Thyroid gland (tissue), 4 donors: ENCODE measurements at regions not wholly inside any gene's neighbourhood (a gene's known extent, or its start where the extent isn't known, plus 50 kb on each side); places are given as distances from the start of the nearest gene placed in this dataset.

Experiments used
- DNase-seq, 2 donors: peaks; one replicate each; pipeline ENCODE4 v3.0.0-alpha.2; 2019
- H3K27ac ChIP-seq, 3 donors: fragments of 200-600 bp; sonication (generic); 1 replicate in 2 of 3; 2 replicates in 1 of 3; pipeline ENCODE4 v1.5.1; 2016 to 2019; ENCODE audit warnings: mild to moderate bottlenecking in 1 of 3, moderate library complexity in 1 of 3
- H3K27me3 ChIP-seq: fragments of 200-600 bp; sonication (generic); one replicate; pipeline ENCODE4 v1.5.1; 2019
- H3K36me3 ChIP-seq, 2 donors: fragments of 200-600 bp; sonication (generic); one replicate each; pipeline ENCODE4 v1.5.1; 2016 to 2019
- H3K4me1 ChIP-seq, 2 donors: fragments of 200-600 bp; sonication (generic); one replicate each; pipeline ENCODE4 v1.5.1; 2017 to 2019
- H3K4me3 ChIP-seq, 3 donors: fragments of 200-600 bp; sonication (generic); replicated peaks in 1 of 3; 1 replicate in 2 of 3; 2 replicates in 1 of 3; pipeline ENCODE4 v1.5.1; 2016; ENCODE audit warnings: mild to moderate bottlenecking in 1 of 3
- H3K9me3 ChIP-seq: fragments of 200-600 bp; sonication (generic); one replicate; pipeline ENCODE4 v1.5.1; 2017
- POLR2A ChIP-seq, 2 donors: fragments of 450-650 bp; IDR thresholded peaks; one replicate each; pipeline ENCODE4 v1.6.1; 2017; ENCODE audit warnings: antibody characterized with exemption in 2 of 2, mild to moderate bottlenecking in 2 of 2, moderate library complexity in 1 of 2
- WGBS, 2 donors: methylation state at CpG; one replicate each; pipeline ENCODE4 v1.1.5; 2017; 5-methylcytosine and 5-hydroxymethylcytosine counted together
- intact Hi-C: fragments of 100-400 bp; cut with DNase I; formaldehyde crosslinking; loops from one replicate; pipeline ENCODE4 v1.15.1; 2023
- TF ChIP-seq, protein P1 (sequence below), 6 experiments: fragments of 200-600 bp in 3 of 6; fragments of 450-650 bp in 3 of 6; sonication (generic) in 3 of 6; IDR thresholded peaks; one replicate each; pipeline ENCODE4 v1.5.1; 2016 to 2019; ENCODE audit warnings: antibody characterized with exemption in 6 of 6, mild to moderate bottlenecking in 2 of 6, inconsistent platforms in 1 of 6, moderate library complexity in 1 of 6

DNA sequence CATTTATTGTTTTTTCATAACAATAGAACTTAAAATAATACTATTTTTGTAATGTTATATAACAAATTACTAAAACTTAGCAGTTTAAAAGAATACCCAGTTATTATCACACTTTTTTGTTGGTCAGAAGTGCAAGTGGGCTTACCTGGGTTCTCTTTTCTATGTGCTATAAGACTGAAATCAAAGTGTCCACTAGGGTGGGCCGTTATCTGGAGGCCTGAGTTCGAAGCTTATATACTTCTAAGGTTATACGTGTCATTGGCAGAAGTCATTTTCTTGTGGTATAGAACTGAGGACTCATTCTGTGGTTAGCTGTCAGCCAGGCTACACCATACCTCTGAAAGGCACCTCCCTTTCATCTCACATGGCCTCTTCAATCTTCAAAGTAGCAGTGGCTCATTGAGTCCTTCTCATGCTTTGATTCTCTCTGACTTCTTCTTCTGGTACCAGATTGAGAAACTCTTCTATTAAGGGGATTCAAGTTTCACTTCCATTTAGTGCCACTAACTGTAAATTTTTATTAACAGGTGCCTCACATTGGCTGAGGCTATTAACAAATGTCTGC, 414.3 kb downstream of the AMY1C start:
- 86 to 88% methylated on average over 3 of the region's 3 CpGs for WGBS, 2 donors
- no peak for DNase-seq
- no peaks in the 10 kb centered on the region for H3K36me3 ChIP-seq
- intact Hi-C loops, result no loop called here
- H3K9me3 ChIP-seq, result no peaks in the 10 kb centered on the region
- no peaks in the 10 kb centered on the region for H3K27me3 ChIP-seq
- H3K27ac ChIP-seq, result no peak overlapping the region
- TF ChIP-seq POLR2A (IDR thresholded peaks at IDR 0.05), result no peak
- TF ChIP-seq, protein P1, sequence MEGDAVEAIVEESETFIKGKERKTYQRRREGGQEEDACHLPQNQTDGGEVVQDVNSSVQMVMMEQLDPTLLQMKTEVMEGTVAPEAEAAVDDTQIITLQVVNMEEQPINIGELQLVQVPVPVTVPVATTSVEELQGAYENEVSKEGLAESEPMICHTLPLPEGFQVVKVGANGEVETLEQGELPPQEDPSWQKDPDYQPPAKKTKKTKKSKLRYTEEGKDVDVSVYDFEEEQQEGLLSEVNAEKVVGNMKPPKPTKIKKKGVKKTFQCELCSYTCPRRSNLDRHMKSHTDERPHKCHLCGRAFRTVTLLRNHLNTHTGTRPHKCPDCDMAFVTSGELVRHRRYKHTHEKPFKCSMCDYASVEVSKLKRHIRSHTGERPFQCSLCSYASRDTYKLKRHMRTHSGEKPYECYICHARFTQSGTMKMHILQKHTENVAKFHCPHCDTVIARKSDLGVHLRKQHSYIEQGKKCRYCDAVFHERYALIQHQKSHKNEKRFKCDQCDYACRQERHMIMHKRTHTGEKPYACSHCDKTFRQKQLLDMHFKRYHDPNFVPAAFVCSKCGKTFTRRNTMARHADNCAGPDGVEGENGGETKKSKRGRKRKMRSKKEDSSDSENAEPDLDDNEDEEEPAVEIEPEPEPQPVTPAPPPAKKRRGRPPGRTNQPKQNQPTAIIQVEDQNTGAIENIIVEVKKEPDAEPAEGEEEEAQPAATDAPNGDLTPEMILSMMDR (IDR thresholded peaks at IDR 0.05), result no peak
- no peaks in the 10 kb centered on the region for H3K4me1 ChIP-seq
- no peak overlapping the region for H3K4me3 ChIP-seq

DNA sequence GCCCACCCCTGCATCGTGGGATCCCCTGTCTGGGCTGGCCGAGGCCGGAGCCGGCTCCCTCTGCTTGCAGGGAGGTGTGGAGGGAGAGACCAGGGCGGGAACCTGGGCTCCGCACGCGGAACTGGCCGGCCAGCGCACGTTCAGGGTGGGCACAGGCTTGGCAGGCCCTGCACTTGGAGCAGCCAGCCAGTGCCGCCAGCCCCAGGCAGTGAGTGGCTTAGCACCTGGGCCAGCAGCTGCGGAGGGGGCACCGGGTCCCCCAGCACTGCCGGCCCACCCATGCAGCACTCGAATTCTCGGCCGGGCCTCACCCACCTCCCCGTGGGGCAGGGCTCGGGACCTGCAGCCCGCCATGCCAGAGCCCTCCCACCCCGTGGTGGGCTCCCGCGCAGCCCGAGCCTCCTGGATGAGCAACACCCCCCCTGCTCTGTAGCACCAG, 422.6 kb downstream of the AMY1C start:
- 99% methylated on average over 7 of the region's 25 CpGs; no CpG with 5 or more reads in 1 of the 2 donors for WGBS, 2 donors
- intact Hi-C loops, result no loop called here
- no peak overlapping the region for H3K27ac ChIP-seq
- DNase-seq, result no peak
- no peaks in the 10 kb centered on the region for H3K9me3 ChIP-seq
- no peaks in the 10 kb centered on the region for H3K27me3 ChIP-seq
- TF ChIP-seq, protein P1 (IDR thresholded peaks at IDR 0.05), result no peak
- TF ChIP-seq POLR2A (IDR thresholded peaks at IDR 0.05), result no peak
- no peaks in the 10 kb centered on the region for H3K36me3 ChIP-seq
- no peak overlapping the region for H3K4me3 ChIP-seq
- H3K4me1 ChIP-seq, result no peaks in the 10 kb centered on the region

DNA sequence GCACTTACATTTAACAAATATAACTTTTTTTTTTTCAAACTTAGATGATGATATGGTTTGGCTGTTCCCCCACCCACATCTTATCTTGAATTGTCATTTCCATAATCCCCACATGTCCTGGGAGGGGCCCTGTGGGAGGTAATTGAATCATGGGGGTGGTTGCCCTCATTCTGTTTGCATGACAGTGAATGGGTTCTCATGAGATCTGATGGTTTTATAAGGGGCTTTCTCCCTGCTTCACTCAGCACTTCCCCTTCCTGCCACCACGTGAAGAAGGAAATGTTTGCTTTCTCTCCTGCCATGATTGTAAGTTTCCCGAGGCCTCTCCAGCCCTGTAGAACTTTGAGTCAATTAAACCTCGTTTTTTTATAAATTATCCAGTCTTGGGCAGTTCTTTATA, 432.6 kb downstream of the AMY1C start:
- 24 to 34% methylated on average over 3 of the region's 3 CpGs for WGBS, 2 donors
- no peaks in the 10 kb centered on the region for H3K36me3 ChIP-seq
- no peaks in the 10 kb centered on the region for H3K4me1 ChIP-seq
- DNase-seq, result no peak
- no peak for TF ChIP-seq POLR2A (IDR thresholded peaks at IDR 0.05)
- TF ChIP-seq, protein P1 (IDR thresholded peaks at IDR 0.05), result no peak
- H3K9me3 ChIP-seq, result no peaks in the 10 kb centered on the region
- H3K27ac ChIP-seq, result no peak overlapping the region
- no peaks in the 10 kb centered on the region for H3K27me3 ChIP-seq
- H3K4me3 ChIP-seq, result no peak overlapping the region
- intact Hi-C loops, result no loop called here

DNA sequence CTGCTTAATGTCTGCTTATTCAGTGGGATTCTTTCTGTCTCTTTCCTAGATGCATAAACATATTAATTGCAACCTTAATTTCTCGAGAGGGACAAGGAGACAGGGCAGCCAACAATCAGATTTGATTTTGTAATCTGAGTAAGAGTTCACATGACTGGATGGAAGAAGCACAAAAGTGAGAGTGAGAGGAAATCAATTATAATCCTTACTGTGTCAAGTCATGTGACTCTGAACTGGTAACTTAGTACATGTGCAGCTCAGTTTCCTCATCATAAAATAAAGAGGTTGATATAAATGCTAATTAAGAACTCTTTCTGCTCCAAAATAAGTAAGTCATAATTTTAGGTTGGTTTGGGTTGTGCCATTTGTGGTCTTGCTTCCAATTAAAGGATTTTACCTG, 439.5 kb downstream of the AMY1C start:
- no peaks in the 10 kb centered on the region for H3K36me3 ChIP-seq
- 72 to 77% methylated on average over 1 of the region's 1 CpG for WGBS, 2 donors
- intact Hi-C loops, result no loop called here
- no peaks in the 10 kb centered on the region for H3K27me3 ChIP-seq
- H3K4me1 ChIP-seq, result no peaks in the 10 kb centered on the region
- no peak overlapping the region for H3K4me3 ChIP-seq
- no peak for TF ChIP-seq POLR2A (IDR thresholded peaks at IDR 0.05)
- TF ChIP-seq, protein P1 (IDR thresholded peaks at IDR 0.05), result no peak
- no peak overlapping the region for H3K27ac ChIP-seq
- DNase-seq, result no peak
- no peaks in the 10 kb centered on the region for H3K9me3 ChIP-seq

DNA sequence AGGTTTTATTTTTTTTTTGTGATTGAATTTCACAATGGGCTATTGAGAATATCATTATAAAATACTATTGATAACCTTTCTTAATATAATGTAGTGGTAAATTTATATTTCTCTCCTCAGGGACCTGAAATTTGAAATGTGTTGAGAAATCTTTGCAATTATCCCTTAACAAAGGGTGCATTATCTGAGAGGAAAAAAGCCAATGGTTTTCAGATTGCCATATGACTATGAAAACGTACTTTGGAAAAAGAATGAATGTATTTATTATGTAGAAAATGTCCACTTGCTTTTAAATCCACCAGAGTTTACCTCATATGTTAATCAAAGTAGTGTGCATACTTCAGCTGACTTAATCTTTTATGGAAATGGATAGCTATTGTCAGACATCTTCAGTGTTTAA, 441.1 kb downstream of the AMY1C start:
- H3K27me3 ChIP-seq, result no peaks in the 10 kb centered on the region
- no peaks in the 10 kb centered on the region for H3K36me3 ChIP-seq
- WGBS, 2 donors, result 54 to 73% methylated on average over 1 of the region's 1 CpG
- intact Hi-C loops, result no loop called here
- no peaks in the 10 kb centered on the region for H3K9me3 ChIP-seq
- H3K27ac ChIP-seq, result no peak overlapping the region
- no peak for DNase-seq
- H3K4me1 ChIP-seq, result no peaks in the 10 kb centered on the region
- no peak overlapping the region for H3K4me3 ChIP-seq
- TF ChIP-seq, protein P1 (IDR thresholded peaks at IDR 0.05), result no peak
- no peak for TF ChIP-seq POLR2A (IDR thresholded peaks at IDR 0.05)
